Astrocyte (in vitro differentiated cells and primary cell): ENCODE measurements at regions not wholly inside any gene's neighbourhood (a gene's known extent, or its start where the extent isn't known, plus 50 kb on each side); places are given as distances from the start of the nearest gene placed in this dataset.

Experiments
- CTCF ChIP-seq: IDR thresholded peaks from 2 replicates; pipeline ENCODE4 v1.5.1; 2011; ENCODE audit warnings: low read depth, mild to moderate bottlenecking, inconsistent platforms, low read length, moderate library complexity; ENCODE audit not compliant: insufficient read depth
- EZH2 ChIP-seq: IDR thresholded peaks from 2 replicates; pipeline ENCODE4 v1.6.1; 2012; ENCODE audit warnings: mild to moderate bottlenecking, low read length, inconsistent platforms; ENCODE audit not compliant: insufficient read depth

GRCh38 chr17:62892061-62892675, 73.9 kb upstream of the TANC2 start:
- no peak for TF ChIP-seq CTCF
- no peak for TF ChIP-seq EZH2
